CD8-positive, alpha-beta memory T cell (primary cell): ENCODE measurements at regions not wholly inside any gene's neighbourhood (a gene's known extent, or its start where the extent isn't known, plus 50 kb on each side); places are given as distances from the start of the nearest gene placed in this dataset.

Experiments used
- CTCF ChIA-PET: fragments of 350-600 bp; sonication (Branson Sonifier 250); formaldehyde crosslinking; loops from one replicate; lab custom pipeline; 2021; ENCODE audit warnings: antibody characterized with exemption; lab: Charles Lee
- POLR2A ChIA-PET: fragments of 350-600 bp; sonication (Branson Sonifier 250); formaldehyde crosslinking; loops from one replicate; lab custom pipeline; 2021; ENCODE audit warnings: antibody characterized with exemption; lab: Charles Lee
- DNase-seq, 5 donors: peaks; one replicate each; pipeline versions ENCODE4 v3.0.0 to v3.0.0-alpha.2; 2020 to 2022; ENCODE audit warnings: mixed read lengths in 1 of 5
- H3K27ac ChIP-seq: one replicate; pipeline ENCODE4 v1.7.0; 2013; ENCODE audit warnings: low read depth, mild to moderate bottlenecking, low read length, moderate library complexity
- H3K27me3 ChIP-seq: 2 replicates; pipeline ENCODE4 v1.7.0; 2013; ENCODE audit warnings: low read length, mild to moderate bottlenecking; ENCODE audit not compliant: insufficient read depth, poor library complexity, severe bottlenecking
- H3K36me3 ChIP-seq: 2 replicates; pipeline ENCODE4 v1.7.0; 2013; ENCODE audit warnings: mild to moderate bottlenecking, low read length, moderate library complexity; ENCODE audit not compliant: insufficient read depth
- H3K4me1 ChIP-seq: 2 replicates; pipeline ENCODE4 v1.7.0; 2013; ENCODE audit warnings: mild to moderate bottlenecking, low read length, moderate library complexity; ENCODE audit not compliant: insufficient read depth
- H3K4me3 ChIP-seq: 2 replicates; pipeline ENCODE4 v1.7.0; 2013; ENCODE audit warnings: mild to moderate bottlenecking, low read length
- H3K9me3 ChIP-seq: 2 replicates; pipeline ENCODE4 v1.7.0; 2013; ENCODE audit warnings: mild to moderate bottlenecking, low read length
- H3K27ac Mint-ChIP-seq, 8 donors: one replicate each; pipeline ENCODE4 v1.8.0; 2020 to 2021; ENCODE audit warnings: mixed read lengths in 8 of 8, mild to moderate bottlenecking in 6 of 8, inconsistent platforms in 3 of 8, moderate library complexity in 3 of 8
- H3K27me3 Mint-ChIP-seq, 2 donors: one replicate each; pipeline ENCODE4 v1.8.0; 2020 to 2021; ENCODE audit warnings: mixed read lengths in 2 of 2, mild to moderate bottlenecking in 1 of 2, moderate library complexity in 1 of 2
- H3K36me3 Mint-ChIP-seq, 3 donors: one replicate each; pipeline ENCODE4 v1.8.0; 2020 to 2021; ENCODE audit warnings: mixed read lengths in 3 of 3, inconsistent platforms in 1 of 3, mild to moderate bottlenecking in 1 of 3
- H3K4me1 Mint-ChIP-seq, 3 donors: one replicate each; pipeline ENCODE4 v1.8.0; 2020 to 2021; ENCODE audit warnings: mixed read lengths in 3 of 3, inconsistent platforms in 1 of 3, mild to moderate bottlenecking in 1 of 3
- H3K4me3 Mint-ChIP-seq, 7 donors: one replicate each; pipeline ENCODE4 v1.8.0; 2020 to 2021; ENCODE audit warnings: mixed read lengths in 7 of 7, mild to moderate bottlenecking in 6 of 7, moderate library complexity in 4 of 7, inconsistent platforms in 2 of 7
- H3K9me3 Mint-ChIP-seq, 5 donors: one replicate each; pipeline ENCODE4 v1.8.0; 2020 to 2022; ENCODE audit warnings: mixed read lengths in 5 of 5, mild to moderate bottlenecking in 3 of 5, moderate library complexity in 2 of 5, inconsistent platforms in 1 of 5

DNA sequence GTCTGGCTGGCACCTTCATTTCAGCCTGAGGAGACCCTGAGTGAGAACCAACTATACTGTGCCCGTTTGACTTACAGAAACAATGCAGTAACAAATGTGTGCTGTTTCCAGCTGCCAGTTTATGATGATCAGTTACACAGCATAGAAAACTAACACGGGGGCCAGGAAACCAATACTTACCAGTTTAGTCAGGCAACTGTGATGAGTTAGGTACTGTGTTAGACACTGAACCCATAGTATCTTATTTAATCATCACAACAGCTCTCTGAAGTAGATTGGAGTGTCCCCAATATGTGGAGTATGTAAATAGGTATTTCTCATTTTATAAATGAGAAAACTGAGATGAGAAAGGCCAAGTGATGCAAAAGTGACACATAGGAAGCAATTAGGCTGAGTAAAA lies 620.9 kb upstream of the KLF12 start:
- Histone ChIP-seq H3K4me1 (no peaks in the 10 kb centered on the region), H3K27ac (no peak overlapping the region), H3K36me3 (no peaks in the 10 kb centered on the region), H3K9me3 (no peaks in the 10 kb centered on the region), H3K27me3 (no peaks in the 10 kb centered on the region), H3K4me3 (no peak overlapping the region)
- POLR2A ChIA-PET, result no interaction called here
- Mint-ChIP-seq H3K4me3 (no peak overlapping the region), H3K36me3 (no peaks in the 10 kb centered on the region), H3K4me1 (no peaks in the 10 kb centered on the region), H3K9me3 (no peaks in the 10 kb centered on the region), H3K27ac (no peak overlapping the region), H3K27me3 (peaks cover 0 to 3% of the 10 kb centered on the region in 2 donors)
- CTCF ChIA-PET, result no interaction called here
- DNase-seq, result no peak

DNA sequence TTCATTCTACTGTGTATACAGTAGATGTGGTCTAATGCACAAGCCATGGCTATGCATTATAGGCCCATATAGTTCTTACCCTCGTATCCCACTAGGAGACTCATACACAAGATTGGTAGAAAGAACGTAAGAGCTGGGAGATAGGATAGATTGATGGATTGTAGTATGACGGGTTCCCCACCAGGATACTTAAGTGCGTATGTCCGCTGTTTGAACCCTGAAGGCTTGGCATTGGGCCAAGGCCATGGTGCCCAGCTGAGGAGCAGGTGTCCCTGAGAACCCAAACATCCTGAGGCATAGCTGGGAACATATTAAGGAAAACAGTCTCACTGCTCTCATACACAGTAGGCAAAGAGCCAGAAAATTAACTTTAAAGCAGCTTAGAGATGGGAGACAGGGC lies 617.5 kb upstream of the KLF12 start:
- H3K27ac ChIP-seq, result no peak overlapping the region
- POLR2A ChIA-PET, result no interaction called here
- H3K4me1 ChIP-seq, result no peaks in the 10 kb centered on the region
- CTCF ChIA-PET, result no interaction called here
- no peak overlapping the region for H3K4me3 ChIP-seq
- Mint-ChIP-seq H3K4me1 (no peaks in the 10 kb centered on the region), H3K27me3 (peaks cover 0 to 1% of the 10 kb centered on the region in 2 donors), H3K27ac (no peak overlapping the region), H3K4me3 (no peak overlapping the region), H3K36me3 (no peaks in the 10 kb centered on the region), H3K9me3 (peaks cover 0 to 2% (median 0%) of the 10 kb centered on the region in 5 donors)
- H3K36me3 ChIP-seq, result no peaks in the 10 kb centered on the region
- H3K27me3 ChIP-seq, result no peaks in the 10 kb centered on the region
- no peaks in the 10 kb centered on the region for H3K9me3 ChIP-seq
- no peak for DNase-seq

DNA sequence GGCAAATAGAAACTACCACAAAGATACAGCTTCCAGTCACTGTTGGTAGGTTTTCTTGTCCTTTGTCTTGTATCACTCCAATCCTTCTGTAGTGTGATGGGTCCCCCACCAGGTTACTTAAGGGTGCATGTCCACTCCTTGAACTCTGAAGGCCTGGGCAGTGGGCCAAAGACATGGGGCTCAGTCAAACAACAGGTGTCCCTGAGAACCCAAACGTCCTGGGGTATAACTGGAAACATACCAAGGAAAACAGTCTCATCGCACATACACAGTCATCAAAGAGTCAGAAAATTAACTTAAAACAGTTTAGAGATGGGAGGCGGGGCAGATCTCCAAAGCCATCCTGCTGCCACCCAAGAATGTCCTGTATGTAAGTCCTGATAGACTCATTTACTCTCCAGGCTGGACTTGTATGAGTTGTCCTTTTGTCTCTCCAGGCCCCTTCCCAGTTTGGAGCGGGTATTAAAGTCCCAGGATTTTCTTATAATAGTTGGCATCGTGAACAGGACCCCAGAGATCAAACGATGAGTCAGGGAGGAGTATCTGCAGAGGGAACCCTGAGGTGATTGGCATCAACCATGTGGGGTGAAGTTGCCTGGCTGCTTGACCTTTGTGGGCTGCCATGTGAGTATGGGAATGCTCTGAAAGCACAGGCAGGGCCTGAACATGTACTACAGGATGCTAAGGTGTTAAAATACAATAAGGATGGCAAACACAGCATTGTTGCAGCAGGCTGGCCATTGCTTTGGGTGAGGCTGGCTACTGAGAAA lies 613.2 kb upstream of the KLF12 start:
- DNase-seq, result no peak
- Mint-ChIP-seq H3K36me3 (no peaks in the 10 kb centered on the region), H3K4me1 (no peaks in the 10 kb centered on the region), H3K4me3 (no peak overlapping the region), H3K27ac (no peak overlapping the region), H3K27me3 (peaks cover 0 to 4% of the 10 kb centered on the region in 2 donors), H3K9me3 (peaks cover 0 to 2% (median 0%) of the 10 kb centered on the region in 5 donors)
- Histone ChIP-seq H3K4me3 (no peak overlapping the region), H3K27me3 (no peaks in the 10 kb centered on the region), H3K9me3 (no peaks in the 10 kb centered on the region), H3K4me1 (no peaks in the 10 kb centered on the region), H3K27ac (no peak overlapping the region), H3K36me3 (no peaks in the 10 kb centered on the region)
- CTCF ChIA-PET, result interaction anchor here (1.2 kb wide), 1 partner anchor 12 kb away, joined by 3 read pairs; no protein-coding TSS in a partner anchor
- POLR2A ChIA-PET, result no interaction called here

DNA sequence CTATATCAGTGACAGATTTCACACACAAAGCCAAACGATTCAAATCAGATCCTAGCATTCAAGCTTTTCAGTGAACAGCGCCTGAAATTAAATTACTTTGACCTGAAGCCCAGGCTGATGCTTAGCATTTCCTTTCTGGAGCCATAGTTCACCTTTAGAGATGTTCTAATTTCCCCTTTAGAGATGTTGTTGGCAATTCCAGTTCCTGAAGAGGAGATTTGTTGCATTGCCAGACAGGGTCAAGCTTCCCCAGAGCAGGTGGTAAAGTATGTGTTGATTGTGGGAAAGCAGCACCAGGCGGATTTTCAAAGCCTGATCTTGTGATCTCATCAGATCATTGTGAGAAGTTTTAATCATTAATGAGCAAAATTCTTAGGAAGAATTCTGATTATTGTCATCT lies 609.8 kb upstream of the KLF12 start:
- Histone ChIP-seq H3K27ac (no peak overlapping the region), H3K9me3 (no peaks in the 10 kb centered on the region), H3K4me3 (no peak overlapping the region), H3K4me1 (no peaks in the 10 kb centered on the region), H3K36me3 (no peaks in the 10 kb centered on the region), H3K27me3 (no peaks in the 10 kb centered on the region)
- H3K27ac Mint-ChIP-seq, result no peak overlapping the region
- H3K4me3 Mint-ChIP-seq, result no peak overlapping the region
- H3K9me3 Mint-ChIP-seq, result no peaks in the 10 kb centered on the region
- no peaks in the 10 kb centered on the region for H3K36me3 Mint-ChIP-seq
- ChIA-PET CTCF (no interaction called here), POLR2A (no interaction called here)
- H3K27me3 Mint-ChIP-seq, result peaks cover 2 to 4% of the 10 kb centered on the region in 2 donors
- DNase-seq, result no peak
- H3K4me1 Mint-ChIP-seq, result no peaks in the 10 kb centered on the region

DNA sequence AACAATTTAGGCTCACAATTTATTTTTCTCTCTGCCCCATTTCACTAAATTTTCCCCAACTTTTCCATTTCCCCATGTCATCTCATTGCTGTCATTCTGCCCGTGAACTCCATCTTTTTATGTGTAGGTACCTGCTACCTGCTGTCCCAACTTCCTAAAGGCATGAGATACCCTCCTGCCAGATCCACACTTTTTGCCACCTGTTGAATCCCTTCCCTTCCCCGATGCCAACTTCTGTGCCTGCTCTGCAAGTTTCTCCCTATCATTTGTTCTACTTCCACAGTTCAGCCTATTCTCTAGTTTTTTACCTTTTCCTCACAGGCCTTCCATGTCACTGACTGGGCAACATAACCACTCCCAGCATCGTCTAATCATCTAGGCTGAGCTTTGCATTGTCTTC lies 607.5 kb upstream of the KLF12 start:
- Mint-ChIP-seq H3K36me3 (no peaks in the 10 kb centered on the region), H3K4me3 (no peak overlapping the region), H3K27me3 (peaks cover 2 to 13% of the 10 kb centered on the region in 2 donors), H3K4me1 (no peaks in the 10 kb centered on the region), H3K27ac (no peak overlapping the region), H3K9me3 (no peaks in the 10 kb centered on the region)
- no peak overlapping the region for H3K4me3 ChIP-seq
- H3K9me3 ChIP-seq, result no peaks in the 10 kb centered on the region
- CTCF ChIA-PET, result no interaction called here
- POLR2A ChIA-PET, result no interaction called here
- H3K27me3 ChIP-seq, result no peaks in the 10 kb centered on the region
- no peak for DNase-seq
- no peaks in the 10 kb centered on the region for H3K36me3 ChIP-seq
- no peak overlapping the region for H3K27ac ChIP-seq
- H3K4me1 ChIP-seq, result no peaks in the 10 kb centered on the region

DNA sequence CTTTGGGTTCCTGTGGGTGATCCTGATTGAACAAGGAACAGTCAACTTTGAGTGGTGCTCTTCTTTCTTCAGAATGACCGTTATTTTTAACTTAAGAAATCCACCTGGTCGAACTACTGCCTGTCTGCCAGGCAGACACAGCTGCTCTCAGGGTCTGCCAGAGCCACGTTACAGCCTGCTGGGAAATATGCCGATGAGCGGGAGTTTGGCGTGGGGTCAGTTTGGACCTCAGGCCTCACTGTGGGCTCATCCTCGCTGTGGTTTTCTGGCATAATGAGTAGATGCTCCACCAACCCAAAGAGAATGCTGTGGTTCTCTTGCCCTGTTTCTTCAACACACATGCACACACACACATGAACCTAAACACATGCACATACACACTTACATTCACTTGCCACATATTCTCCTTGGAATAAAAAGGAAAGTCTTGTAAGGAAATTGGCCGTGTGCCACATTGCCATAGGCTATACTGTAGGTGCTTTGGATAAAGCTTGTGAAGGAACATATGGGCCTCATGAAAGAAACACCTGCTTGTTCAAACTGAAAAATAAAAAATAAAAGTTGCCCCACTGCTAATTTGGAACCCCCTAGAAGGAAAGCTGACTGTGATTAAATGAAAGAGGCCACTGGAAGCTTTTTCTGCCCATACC lies 598.7 kb upstream of the KLF12 start:
- ChIA-PET POLR2A (no interaction called here), CTCF (no interaction called here)
- Histone ChIP-seq H3K9me3 (no peaks in the 10 kb centered on the region), H3K4me1 (no peaks in the 10 kb centered on the region), H3K4me3 (no peak overlapping the region), H3K27me3 (no peaks in the 10 kb centered on the region), H3K36me3 (no peaks in the 10 kb centered on the region), H3K27ac (no peak overlapping the region)
- Mint-ChIP-seq H3K9me3 (no peaks in the 10 kb centered on the region), H3K4me3 (no peak overlapping the region), H3K4me1 (no peaks in the 10 kb centered on the region), H3K27me3 (peaks cover 2 to 26% of the 10 kb centered on the region in 2 donors), H3K27ac (no peak overlapping the region), H3K36me3 (peaks cover 0 to 2% (median 0%) of the 10 kb centered on the region in 3 donors)
- no peak for DNase-seq

DNA sequence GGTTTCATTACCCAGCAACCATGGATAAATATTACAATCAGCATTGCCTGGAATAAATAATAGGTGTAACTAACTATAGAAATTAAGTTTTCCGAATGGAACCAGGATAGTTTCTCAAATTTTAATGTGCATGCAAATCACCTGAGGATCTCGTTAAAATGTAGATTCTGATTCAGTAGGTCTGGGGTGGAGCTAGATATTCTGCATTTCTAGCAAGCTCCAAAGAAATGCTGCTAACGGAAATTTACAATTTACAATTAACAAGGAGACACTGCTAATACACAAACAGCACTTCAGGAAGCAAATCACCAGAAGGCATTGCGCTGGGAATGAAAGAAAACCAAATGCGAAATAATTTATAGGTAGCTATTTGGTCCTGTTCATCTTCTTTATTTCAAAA lies 597.5 kb upstream of the KLF12 start:
- H3K9me3 Mint-ChIP-seq, result no peaks in the 10 kb centered on the region
- no peak overlapping the region for H3K4me3 Mint-ChIP-seq
- POLR2A ChIA-PET, result no interaction called here
- peaks cover 2 to 17% of the 10 kb centered on the region in 2 donors for H3K27me3 Mint-ChIP-seq
- H3K4me1 Mint-ChIP-seq, result no peaks in the 10 kb centered on the region
- CTCF ChIA-PET, result no interaction called here
- no peaks in the 10 kb centered on the region for H3K27me3 ChIP-seq
- no peaks in the 10 kb centered on the region for H3K4me1 ChIP-seq
- peaks cover 0 to 2% (median 0%) of the 10 kb centered on the region in 3 donors for H3K36me3 Mint-ChIP-seq
- no peak for DNase-seq
- H3K4me3 ChIP-seq, result no peak overlapping the region
- no peak overlapping the region for H3K27ac Mint-ChIP-seq
- H3K36me3 ChIP-seq, result no peaks in the 10 kb centered on the region
- H3K27ac ChIP-seq, result no peak overlapping the region
- no peaks in the 10 kb centered on the region for H3K9me3 ChIP-seq

DNA sequence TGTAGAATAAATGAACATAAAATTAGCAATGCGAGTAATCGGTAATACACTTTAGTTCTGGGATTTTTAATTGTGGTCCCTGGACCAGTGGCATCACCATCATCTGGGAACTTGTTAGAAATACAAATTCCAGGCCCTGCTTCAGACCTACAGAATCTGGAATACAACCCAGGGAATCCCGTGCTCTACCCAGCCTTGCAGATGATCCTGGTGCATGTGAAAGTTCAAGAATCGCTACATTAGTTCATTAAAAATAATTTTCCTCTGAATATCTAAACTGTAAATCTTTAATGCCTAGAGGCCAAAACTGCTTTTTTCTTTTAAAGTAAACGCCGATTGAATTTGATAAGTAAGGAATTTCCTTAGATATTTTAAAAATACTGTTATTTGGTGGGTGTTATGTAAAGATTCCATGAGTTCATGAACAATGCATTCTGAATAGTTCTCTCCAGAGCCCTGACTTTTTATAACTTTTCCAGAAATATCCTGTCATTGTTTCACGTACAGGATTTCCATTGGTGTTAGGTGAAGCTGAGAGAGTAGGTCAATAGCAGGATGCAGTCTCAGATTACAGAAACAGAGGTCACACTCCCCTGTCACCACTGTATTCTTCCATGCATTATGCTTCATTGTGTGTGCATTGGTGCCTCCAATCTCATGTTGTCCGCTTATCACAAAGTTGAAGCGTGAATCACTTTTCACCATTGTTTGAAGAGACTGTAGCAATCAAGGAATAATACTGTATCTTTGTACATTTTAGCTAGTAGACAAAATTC lies 596.5 kb upstream of the KLF12 start:
- Mint-ChIP-seq H3K27ac (no peak overlapping the region), H3K4me1 (no peaks in the 10 kb centered on the region), H3K27me3 (peaks cover 2 to 20% of the 10 kb centered on the region in 2 donors), H3K9me3 (no peaks in the 10 kb centered on the region), H3K36me3 (peaks cover 0 to 2% (median 0%) of the 10 kb centered on the region in 3 donors), H3K4me3 (no peak overlapping the region)
- ChIA-PET CTCF (no interaction called here), POLR2A (no interaction called here)
- no peaks in the 10 kb centered on the region for H3K9me3 ChIP-seq
- H3K27ac ChIP-seq, result no peak overlapping the region
- H3K4me3 ChIP-seq, result no peak overlapping the region
- no peaks in the 10 kb centered on the region for H3K27me3 ChIP-seq
- no peak for DNase-seq
- no peaks in the 10 kb centered on the region for H3K4me1 ChIP-seq
- no peaks in the 10 kb centered on the region for H3K36me3 ChIP-seq
